Esophagus (tissue), 2 donors: ENCODE measurements at regions not wholly inside any gene's neighbourhood (a gene's known extent, or its start where the extent isn't known, plus 50 kb on each side); places are given as distances from the start of the nearest gene placed in this dataset.
"Not testable (repeated sequence)": the region's sequence is repeated elsewhere in the genome, so short reads cannot be mapped to it uniquely, and the experiment has no call there.

Source experiments
- H3K27ac ChIP-seq, 2 donors: one replicate each; pipeline ENCODE4 v1.5.1; 2013; ENCODE audit warnings: low read depth in 2 of 2, mild to moderate bottlenecking in 2 of 2, inconsistent platforms in 1 of 2, low read length in 1 of 2, moderate library complexity in 1 of 2
- H3K27me3 ChIP-seq, 2 donors: one replicate each; pipeline ENCODE4 v1.6.1; 2013; ENCODE audit warnings: low read length in 2 of 2, control low read depth in 1 of 2, mild to moderate bottlenecking in 1 of 2; ENCODE audit not compliant: insufficient read depth in 2 of 2, control insufficient read depth in 1 of 2
- H3K36me3 ChIP-seq, 2 donors: one replicate each; pipeline ENCODE4 v1.6.1; 2013; ENCODE audit warnings: low read length in 1 of 2; ENCODE audit not compliant: control insufficient read depth in 2 of 2, insufficient read depth in 2 of 2
- H3K4me1 ChIP-seq, 2 donors: one replicate each; pipeline ENCODE4 v1.6.1; 2013; ENCODE audit warnings: low read length in 1 of 2; ENCODE audit not compliant: control insufficient read depth in 2 of 2, insufficient read depth in 2 of 2
- H3K4me3 ChIP-seq, 2 donors: one replicate each; pipeline ENCODE4 v1.5.1; 2013; ENCODE audit warnings: low read length in 2 of 2, mild to moderate bottlenecking in 2 of 2, low read depth in 1 of 2, moderate library complexity in 1 of 2
- H3K9me3 ChIP-seq, 2 donors: one replicate each; pipeline ENCODE4 v1.6.1; 2013; ENCODE audit warnings: mild to moderate bottlenecking in 2 of 2, low read depth in 1 of 2, low read length in 1 of 2, moderate library complexity in 1 of 2; ENCODE audit not compliant: control insufficient read depth in 2 of 2, insufficient read depth in 1 of 2
- WGBS, 2 donors: extraction: QIAGEN DNeasy Blood & Tissue Kit; methylation state at CpG; one replicate each; pipeline ENCODE4 v1.1.7; 2013; 5-methylcytosine and 5-hydroxymethylcytosine counted together
- donor health status: healthy with polysubstance abuse.
- donor health status: Bipolar disorder and iron deficiency.

DNA sequence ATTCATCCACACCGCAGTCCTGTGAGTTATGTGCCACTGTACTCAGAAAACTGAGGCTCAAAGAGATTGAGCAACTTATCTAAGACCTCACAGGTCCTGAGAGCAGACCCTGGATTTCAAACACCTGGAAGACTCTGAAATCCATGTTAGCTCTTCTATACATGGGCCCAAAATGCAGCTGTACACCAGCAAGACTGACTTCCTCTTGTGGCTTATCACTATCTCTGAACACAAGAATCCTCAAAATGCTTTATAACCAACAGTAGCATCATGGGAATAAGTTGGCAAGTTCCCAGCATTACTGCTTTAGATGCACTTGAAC, 188.6 kb downstream of the FOXD4L6 start:
- H3K27ac ChIP-seq, H3K4me3 ChIP-seq, H3K36me3 ChIP-seq, H3K4me1 ChIP-seq, H3K9me3 ChIP-seq, H3K27me3 ChIP-seq: not testable (repeated sequence)
- 94% methylated on average over 1 of the region's 1 CpG for WGBS, 2 donors

GRCh38 chr9:40939201-40939887, 189.1 kb downstream of the FOXD4L6 start:
- not testable (repeated sequence) for H3K27ac ChIP-seq, H3K36me3 ChIP-seq, H3K4me1 ChIP-seq, H3K9me3 ChIP-seq, H3K4me3 ChIP-seq, H3K27me3 ChIP-seq
- 81 to 86% methylated on average over 15 of the region's 15 CpGs for WGBS, 2 donors

DNA sequence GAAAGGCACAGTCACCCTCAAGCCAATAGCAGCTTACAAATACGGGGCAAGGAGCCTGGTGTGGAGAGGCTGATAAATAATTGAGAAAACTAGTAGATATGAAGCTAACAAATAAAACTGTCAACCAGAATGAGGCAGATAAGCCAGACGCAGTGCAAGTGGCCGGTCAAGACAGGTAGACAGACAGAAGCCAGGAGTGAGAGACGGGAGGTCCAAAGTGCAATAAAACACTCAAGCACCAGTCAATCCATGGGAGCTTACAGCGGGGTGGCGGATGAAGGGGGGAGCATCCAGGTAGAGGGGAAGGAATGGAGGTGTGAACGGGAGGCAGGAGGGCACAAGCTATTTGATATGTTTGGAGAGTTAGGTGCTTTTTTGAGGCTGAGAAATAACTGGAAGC, 193.1 kb downstream of the FOXD4L6 start:
- Histone ChIP-seq H3K4me1 (no peaks in the 10 kb centered on the region), H3K36me3 (no peaks in the 10 kb centered on the region), H3K27me3 (no peaks in the 10 kb centered on the region), H3K4me3 (no peak overlapping the region), H3K9me3 (peaks cover 2 to 4% of the 10 kb centered on the region in 2 donors), H3K27ac (no peak overlapping the region)
- WGBS, 2 donors: 79 to 81% methylated on average over 7 of the region's 7 CpGs

DNA sequence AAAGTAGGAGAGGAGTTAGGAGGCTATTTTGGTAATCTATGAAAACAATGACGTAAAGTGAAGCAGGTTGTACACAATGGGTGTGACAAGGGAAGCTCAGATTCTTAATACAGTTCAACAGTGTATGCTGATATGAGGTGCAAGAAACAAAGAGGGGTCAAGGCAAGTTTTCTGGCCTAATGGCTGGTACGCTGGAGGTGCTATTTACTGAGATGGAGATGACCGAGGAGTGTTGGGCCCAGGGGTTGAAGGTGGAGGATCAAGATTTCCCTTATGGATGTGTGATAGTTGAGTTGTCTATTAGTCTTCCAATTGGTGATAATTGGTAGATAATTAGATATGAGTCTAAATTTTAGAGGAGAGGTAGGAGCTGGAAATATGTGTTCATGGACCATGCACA, 194.0 kb downstream of the FOXD4L6 start:
- not testable (repeated sequence) for H3K36me3 ChIP-seq, H3K4me1 ChIP-seq, H3K9me3 ChIP-seq, H3K4me3 ChIP-seq, H3K27ac ChIP-seq, H3K27me3 ChIP-seq
- 91 to 94% methylated on average over 3 of the region's 3 CpGs for WGBS, 2 donors

DNA sequence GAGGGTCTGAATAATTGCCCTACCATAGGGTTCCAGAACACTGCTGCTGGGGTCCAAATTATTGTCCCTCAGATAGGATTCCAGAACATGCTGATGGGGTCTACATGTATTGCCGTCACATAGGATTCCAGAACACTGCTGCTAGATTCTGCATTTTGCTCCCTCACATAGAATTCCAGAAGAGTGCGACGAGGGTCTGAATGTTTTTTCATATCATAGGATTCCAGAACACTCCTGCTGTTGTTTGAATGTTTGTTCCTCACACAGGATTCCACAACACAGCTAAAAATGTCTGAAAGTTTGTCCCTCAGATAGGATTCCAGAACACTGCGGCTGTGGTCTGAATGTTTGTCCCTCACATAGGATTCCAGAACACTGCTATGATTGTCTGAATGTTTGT, 198.1 kb downstream of the FOXD4L6 start:
- H3K4me1 ChIP-seq, H3K27me3 ChIP-seq, H3K4me3 ChIP-seq, H3K27ac ChIP-seq, H3K36me3 ChIP-seq: not testable (repeated sequence)
- 86 to 89% methylated on average over 4 of the region's 4 CpGs for WGBS, 2 donors
- peaks cover 9 to 23% of the 10 kb centered on the region in 2 donors for H3K9me3 ChIP-seq

- WGBS, 2 donors: 76 to 82% methylated on average over 6 of the region's 6 CpGs
- H3K36me3 ChIP-seq: not testable (repeated sequence)
Observed at GRCh38 chr9:40929488-40929845, 199.0 kb downstream of the FOXD4L6 start.

GRCh38 chr9:40928803-40929487, 199.5 kb downstream of the FOXD4L6 start:
- H3K27me3 ChIP-seq: no peaks in the 10 kb centered on the region
- no peak overlapping the region for H3K4me3 ChIP-seq
- H3K27ac ChIP-seq: no peak overlapping the region
- peaks cover 8 to 25% of the 10 kb centered on the region in 2 donors for H3K9me3 ChIP-seq
- WGBS, 2 donors: 72 to 75% methylated on average over 15 of the region's 15 CpGs
- no peaks in the 10 kb centered on the region for H3K36me3 ChIP-seq
- H3K4me1 ChIP-seq: no peaks in the 10 kb centered on the region

More at GRCh38 chr9:40929488-40929845, 199.0 kb downstream of the FOXD4L6 start:
- not testable (repeated sequence) for H3K4me1 ChIP-seq, H3K4me3 ChIP-seq, H3K27ac ChIP-seq, H3K27me3 ChIP-seq
- H3K9me3 ChIP-seq: peaks cover 8 to 25% of the 10 kb centered on the region in 2 donors

- Histone ChIP-seq H3K36me3 (no peaks in the 10 kb centered on the region), H3K4me3 (no peak overlapping the region), H3K4me1 (no peaks in the 10 kb centered on the region), H3K27ac (no peak overlapping the region), H3K27me3 (no peaks in the 10 kb centered on the region), H3K9me3 (peaks cover 8 to 25% of the 10 kb centered on the region in 2 donors)
- WGBS, 2 donors: 68 to 71% methylated on average over 11 of the region's 11 CpGs
Observed at GRCh38 chr9:40927851-40928802, 200.4 kb downstream of the FOXD4L6 start.

- H3K4me3 ChIP-seq: no peak overlapping the region
- no peak overlapping the region for H3K27ac ChIP-seq
- WGBS, 2 donors: 63 to 70% methylated on average over 4 of the region's 4 CpGs
- H3K9me3 ChIP-seq: peaks cover 8 to 25% of the 10 kb centered on the region in 2 donors
- no peaks in the 10 kb centered on the region for H3K27me3 ChIP-seq
- H3K36me3 ChIP-seq: no peaks in the 10 kb centered on the region
- no peaks in the 10 kb centered on the region for H3K4me1 ChIP-seq
Observed at GRCh38 chr9:40927260-40927631, 201.2 kb downstream of the FOXD4L6 start.
